ENCODE measurements at regions not wholly inside any gene's neighbourhood (a gene's known extent, or its start where the extent isn't known, plus 50 kb on each side); places are given as distances from the start of the nearest gene placed in this dataset.
A peak's percentile ranks its signal among the peaks of the same experiment; 100 is the strongest.
"Not testable (repeated sequence)": the region's sequence is repeated elsewhere in the genome, so short reads cannot be mapped to it uniquely, and the experiment has no call there.

DNA sequence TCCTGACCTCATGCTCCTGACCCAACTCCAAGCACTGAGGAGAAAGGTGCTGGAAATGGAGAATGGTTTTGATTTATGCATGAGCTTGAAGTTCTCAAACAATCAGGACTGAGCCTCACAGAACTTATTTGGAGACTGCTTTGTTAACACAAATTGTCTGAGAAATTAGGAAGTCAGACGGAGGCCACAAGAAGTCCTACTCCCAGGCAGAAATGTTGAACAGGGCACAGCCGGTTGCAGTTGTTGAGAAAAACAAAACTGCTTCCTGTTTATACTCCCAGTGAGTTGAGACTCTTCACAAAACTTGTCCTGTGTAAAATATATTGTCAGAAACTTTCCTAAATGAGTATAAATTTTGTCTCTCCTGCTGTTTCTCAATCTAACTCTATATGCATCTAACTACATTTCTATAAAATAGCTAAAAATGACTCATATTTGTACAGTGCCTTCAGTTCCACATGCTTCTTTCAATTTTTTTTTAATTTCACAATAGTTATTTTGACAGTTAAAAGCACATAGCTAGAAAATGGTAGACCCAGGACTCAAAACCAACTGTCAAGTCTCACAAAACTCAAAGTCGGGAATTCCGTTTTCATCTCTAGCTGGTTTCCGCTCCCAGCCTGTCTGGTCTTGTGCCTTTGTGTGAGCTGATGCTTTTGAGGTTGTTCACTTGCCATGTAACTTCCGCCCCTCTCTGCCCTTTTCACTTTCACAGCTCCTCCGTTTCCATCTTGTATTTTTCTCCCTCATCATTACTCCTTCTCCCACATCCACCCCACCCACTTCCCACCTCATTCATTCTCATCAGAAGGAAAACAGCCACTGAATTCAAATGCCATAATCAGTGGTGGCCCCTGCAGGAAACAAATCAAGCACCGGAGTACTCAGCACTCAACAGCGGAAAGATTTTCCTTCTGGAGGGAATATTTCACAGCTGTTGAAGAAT lies 215.0 kb downstream of the SUCLG1 start:
- Mint-ChIP-seq H3K27me3 (peaks cover 7% of the 10 kb centered on the region), H3K4me1 (ENCODE audit: low read depth) (no peaks in the 10 kb centered on the region), H3K27ac (no peak overlapping the region), H3K9me3 (no peaks in the 10 kb centered on the region), H3K36me3 (no peaks in the 10 kb centered on the region), H3K4me3 (no peak overlapping the region)
- ChIA-PET POLR2A (no interaction called here), CTCF (no interaction called here)
- intact Hi-C loops (cut with micrococcal nuclease) = no loop called here
- no peak for DNase-seq

GRCh38 chr2:84238907-84239306 lies 220.2 kb downstream of the SUCLG1 start:
- Mint-ChIP-seq H3K4me3 (no peak overlapping the region), H3K9me3 (no peaks in the 10 kb centered on the region), H3K4me1 (ENCODE audit: low read depth) (no peaks in the 10 kb centered on the region), H3K27ac (no peak overlapping the region), H3K27me3 (peaks cover 6% of the 10 kb centered on the region), H3K36me3 (no peaks in the 10 kb centered on the region)
- POLR2A ChIA-PET = no interaction called here
- no peak for DNase-seq
- CTCF ChIA-PET = no interaction called here
- intact Hi-C loops (cut with micrococcal nuclease) = no loop called here

GRCh38 chr2:84236288-84236687 lies 222.8 kb downstream of the SUCLG1 start:
- no peaks in the 10 kb centered on the region for H3K4me1 Mint-ChIP-seq (ENCODE audit: low read depth)

DNA sequence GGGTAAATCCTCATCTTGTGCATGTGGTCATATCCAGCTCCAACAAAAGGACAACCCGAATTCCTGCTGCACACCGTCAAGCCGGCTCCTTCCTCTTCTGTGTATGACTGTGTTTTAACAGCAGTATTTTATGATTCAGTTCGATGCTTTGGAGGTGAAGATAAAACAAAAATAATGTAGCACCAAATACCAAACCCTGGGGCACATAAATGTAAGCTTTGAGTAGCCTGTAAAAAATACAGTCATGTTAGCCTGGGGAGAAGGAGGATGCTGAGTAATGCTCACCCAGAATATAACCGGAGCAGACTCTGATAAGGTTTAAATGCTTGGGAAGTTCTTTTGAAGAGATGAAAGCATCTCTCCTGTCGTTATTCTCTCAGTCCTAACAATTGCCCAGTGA lies 225.0 kb downstream of the SUCLG1 start:
- H3K4me3 Mint-ChIP-seq = no peak overlapping the region
- no peaks in the 10 kb centered on the region for H3K36me3 Mint-ChIP-seq
- no peak for DNase-seq
- intact Hi-C loops (cut with micrococcal nuclease) = no loop called here
- H3K27me3 Mint-ChIP-seq = peaks cover 2% of the 10 kb centered on the region
- H3K4me1 Mint-ChIP-seq (ENCODE audit: low read depth) = no peaks in the 10 kb centered on the region
- ChIA-PET CTCF (no interaction called here), POLR2A (no interaction called here)
- H3K9me3 Mint-ChIP-seq = no peaks in the 10 kb centered on the region
- no peak overlapping the region for H3K27ac Mint-ChIP-seq

More at GRCh38 chr2:84236288-84236687, 222.8 kb downstream of the SUCLG1 start:
- H3K36me3 Mint-ChIP-seq = no peaks in the 10 kb centered on the region
- intact Hi-C loops (cut with micrococcal nuclease) = no loop called here
- H3K9me3 Mint-ChIP-seq = no peaks in the 10 kb centered on the region
- no peak overlapping the region for H3K27ac Mint-ChIP-seq
- no peak overlapping the region for H3K4me3 Mint-ChIP-seq
- ChIA-PET CTCF (no interaction called here), POLR2A (no interaction called here)
- H3K27me3 Mint-ChIP-seq = peaks cover 2% of the 10 kb centered on the region
- no peak for DNase-seq

- POLR2A ChIA-PET = no interaction called here
- H3K27ac Mint-ChIP-seq = no peak overlapping the region
- CTCF ChIA-PET = no interaction called here
- H3K27me3 Mint-ChIP-seq = peaks cover 1% of the 10 kb centered on the region
- no peak overlapping the region for H3K4me3 Mint-ChIP-seq
- no peak for DNase-seq
- intact Hi-C loops (cut with micrococcal nuclease) = no loop called here
- no peaks in the 10 kb centered on the region for H3K36me3 Mint-ChIP-seq
- H3K4me1 Mint-ChIP-seq (ENCODE audit: low read depth) = no peaks in the 10 kb centered on the region
- H3K9me3 Mint-ChIP-seq = no peaks in the 10 kb centered on the region
Observed at GRCh38 chr2:84231478-84231877, 227.6 kb downstream of the SUCLG1 start.

GRCh38 chr2:84224121-84224520 lies 235.0 kb downstream of the SUCLG1 start:
- CTCF ChIA-PET = no interaction called here
- H3K27ac Mint-ChIP-seq = no peak overlapping the region
- peaks cover 11% of the 10 kb centered on the region for H3K27me3 Mint-ChIP-seq
- intact Hi-C loops (cut with micrococcal nuclease) = no loop called here
- H3K4me3 Mint-ChIP-seq = no peak overlapping the region
- H3K9me3 Mint-ChIP-seq = no peaks in the 10 kb centered on the region
- H3K36me3 Mint-ChIP-seq = no peaks in the 10 kb centered on the region
- no peaks in the 10 kb centered on the region for H3K4me1 Mint-ChIP-seq (ENCODE audit: low read depth)
- POLR2A ChIA-PET = no interaction called here
- DNase-seq = no peak

DNA sequence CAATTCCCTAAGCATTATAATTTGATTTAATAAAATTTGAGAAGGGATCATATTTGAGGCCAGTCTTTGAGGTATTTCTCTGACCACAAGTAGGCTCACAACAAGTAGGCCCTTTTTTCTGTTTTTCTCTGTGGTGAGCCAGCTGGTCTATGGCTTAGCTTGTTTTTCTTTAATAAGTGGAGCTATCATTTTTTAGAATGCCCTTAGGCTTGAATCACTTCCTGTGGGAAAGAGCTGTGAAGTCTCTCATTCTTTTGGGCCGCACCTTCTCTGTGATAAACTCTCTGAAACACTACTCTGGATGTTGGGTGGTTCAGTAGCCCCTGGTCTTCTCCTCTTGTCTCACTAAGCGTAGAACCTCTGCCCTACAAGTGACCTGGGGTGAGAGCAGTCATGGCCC lies 235.9 kb downstream of the SUCLG1 start:
- Mint-ChIP-seq H3K27ac (no peak overlapping the region), H3K36me3 (no peaks in the 10 kb centered on the region), H3K4me3 (no peak overlapping the region), H3K4me1 (ENCODE audit: low read depth) (no peaks in the 10 kb centered on the region), H3K9me3 (no peaks in the 10 kb centered on the region), H3K27me3 (peaks cover 10% of the 10 kb centered on the region)
- intact Hi-C loops (cut with micrococcal nuclease) = no loop called here
- CTCF ChIA-PET = no interaction called here
- POLR2A ChIA-PET = no interaction called here
- DNase-seq = no peak

DNA sequence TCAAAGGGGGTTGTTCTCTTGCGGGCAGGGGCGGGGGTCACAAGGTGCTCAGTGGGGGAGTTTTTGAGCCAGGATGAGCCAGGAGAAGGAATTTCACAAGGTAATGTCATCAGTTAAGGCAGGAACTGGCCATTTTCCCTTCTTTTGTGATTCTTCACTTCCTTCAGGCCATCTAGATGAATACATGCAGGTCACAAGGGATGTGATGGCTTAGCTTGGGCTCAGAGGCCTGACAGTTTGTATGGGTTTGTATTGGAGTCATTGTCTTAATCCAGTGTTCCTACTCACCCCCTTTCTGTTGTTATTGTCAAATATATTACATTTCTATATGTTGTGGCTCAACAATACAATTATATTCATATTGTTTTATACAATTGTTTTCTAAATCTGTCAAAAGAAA lies 238.0 kb downstream of the SUCLG1 start:
- H3K36me3 Mint-ChIP-seq; H3K4me1 Mint-ChIP-seq (ENCODE audit: low read depth); intact Hi-C loops (cut with micrococcal nuclease); H3K27ac Mint-ChIP-seq; H3K4me3 Mint-ChIP-seq; H3K9me3 Mint-ChIP-seq; DNase-seq; POLR2A ChIA-PET; CTCF ChIA-PET: not testable (repeated sequence)
- H3K27me3 Mint-ChIP-seq = peaks cover 10% of the 10 kb centered on the region

- no peak overlapping the region for H3K4me3 Mint-ChIP-seq
- intact Hi-C loops (cut with micrococcal nuclease) = no loop called here
- H3K27me3 Mint-ChIP-seq = peaks cover 12% of the 10 kb centered on the region
- CTCF ChIA-PET = no interaction called here
- POLR2A ChIA-PET = no interaction called here
- no peaks in the 10 kb centered on the region for H3K36me3 Mint-ChIP-seq
- H3K4me1 Mint-ChIP-seq (ENCODE audit: low read depth) = no peaks in the 10 kb centered on the region
- no peak for DNase-seq
- no peak overlapping the region for H3K27ac Mint-ChIP-seq
- no peaks in the 10 kb centered on the region for H3K9me3 Mint-ChIP-seq
Observed at GRCh38 chr2:84217456-84217855, 241.6 kb downstream of the SUCLG1 start.

DNA sequence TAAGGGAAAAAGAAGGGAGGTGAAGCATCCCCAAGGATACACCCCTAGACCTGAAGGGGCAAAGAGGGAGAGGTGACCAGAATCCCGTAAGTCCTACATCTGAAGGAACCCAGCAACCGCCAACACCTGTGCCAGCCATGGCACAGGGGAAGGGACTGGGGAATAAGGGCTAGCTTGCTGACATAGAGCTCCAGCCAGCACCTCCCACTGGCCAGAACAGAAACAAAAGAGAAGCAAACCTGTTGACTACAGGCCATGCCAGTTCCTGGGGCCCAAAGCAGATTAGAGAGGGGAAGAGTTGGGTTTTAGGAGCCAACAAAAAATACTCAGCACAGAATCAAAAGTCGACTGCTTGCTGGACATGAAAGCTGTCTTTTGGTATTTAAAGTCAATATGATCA lies 244.6 kb downstream of the SUCLG1 start:
- POLR2A ChIA-PET = no interaction called here
- no peaks in the 10 kb centered on the region for H3K9me3 Mint-ChIP-seq
- DNase-seq = no peak
- peaks cover 14% of the 10 kb centered on the region for H3K27me3 Mint-ChIP-seq
- CTCF ChIA-PET = no interaction called here
- no peak overlapping the region for H3K4me3 Mint-ChIP-seq
- H3K27ac Mint-ChIP-seq = no peak overlapping the region
- H3K4me1 Mint-ChIP-seq (ENCODE audit: low read depth) = no peaks in the 10 kb centered on the region
- H3K36me3 Mint-ChIP-seq = no peaks in the 10 kb centered on the region
- intact Hi-C loops (cut with micrococcal nuclease) = no loop called here

DNA sequence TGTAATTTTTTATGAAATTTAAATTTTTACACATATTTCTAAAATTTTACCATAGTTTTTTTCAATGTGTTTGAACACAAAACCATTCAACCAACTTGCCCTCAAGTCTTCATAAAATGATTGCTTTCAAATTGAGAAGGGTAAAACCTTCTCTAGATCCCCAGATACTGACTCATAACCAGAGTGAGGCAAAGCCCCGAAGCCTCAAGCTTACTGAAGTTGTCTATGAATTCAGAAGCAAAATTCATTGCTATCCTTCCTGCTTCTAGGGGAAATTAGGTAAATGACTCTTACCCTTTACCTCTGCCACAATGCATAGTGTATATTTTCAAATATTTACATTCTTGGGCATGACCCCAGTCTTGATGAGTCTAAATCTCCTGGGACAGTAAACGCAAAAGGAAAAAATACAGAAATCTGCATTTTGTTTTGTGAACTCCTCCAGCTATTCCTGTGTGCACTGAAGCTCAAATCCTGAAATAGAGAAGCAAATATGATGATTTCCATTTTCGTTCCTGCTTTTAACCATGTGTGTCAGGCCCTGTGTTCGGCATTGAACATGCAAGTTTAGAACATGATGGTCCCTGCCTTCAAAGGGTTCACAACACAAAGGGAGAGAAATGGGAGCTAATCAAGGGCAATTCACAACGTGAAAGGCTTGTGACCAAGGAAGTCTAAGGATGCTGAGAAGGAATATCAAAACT lies 246.3 kb downstream of the SUCLG1 start:
- Mint-ChIP-seq H3K27ac (no peak overlapping the region), H3K9me3 (no peaks in the 10 kb centered on the region), H3K27me3 (peaks cover 21% of the 10 kb centered on the region), H3K36me3 (no peaks in the 10 kb centered on the region), H3K4me3 (no peak overlapping the region), H3K4me1 (ENCODE audit: low read depth) (no peaks in the 10 kb centered on the region)
- peak; percentile 29 for DNase-seq
- ChIA-PET POLR2A (no interaction called here), CTCF (no interaction called here)
- intact Hi-C loops (cut with micrococcal nuclease) = no loop called here

GRCh38 chr2:84209941-84210340 lies 249.1 kb downstream of the SUCLG1 start:
- H3K27ac Mint-ChIP-seq = no peak overlapping the region
- H3K27me3 Mint-ChIP-seq = peaks cover 26% of the 10 kb centered on the region
- H3K36me3 Mint-ChIP-seq = no peaks in the 10 kb centered on the region
- no peaks in the 10 kb centered on the region for H3K4me1 Mint-ChIP-seq (ENCODE audit: low read depth)
- no peak for DNase-seq
- H3K4me3 Mint-ChIP-seq = no peak overlapping the region
- ChIA-PET CTCF (no interaction called here), POLR2A (no interaction called here)
- intact Hi-C loops (cut with micrococcal nuclease) = no loop called here
- no peaks in the 10 kb centered on the region for H3K9me3 Mint-ChIP-seq

DNA sequence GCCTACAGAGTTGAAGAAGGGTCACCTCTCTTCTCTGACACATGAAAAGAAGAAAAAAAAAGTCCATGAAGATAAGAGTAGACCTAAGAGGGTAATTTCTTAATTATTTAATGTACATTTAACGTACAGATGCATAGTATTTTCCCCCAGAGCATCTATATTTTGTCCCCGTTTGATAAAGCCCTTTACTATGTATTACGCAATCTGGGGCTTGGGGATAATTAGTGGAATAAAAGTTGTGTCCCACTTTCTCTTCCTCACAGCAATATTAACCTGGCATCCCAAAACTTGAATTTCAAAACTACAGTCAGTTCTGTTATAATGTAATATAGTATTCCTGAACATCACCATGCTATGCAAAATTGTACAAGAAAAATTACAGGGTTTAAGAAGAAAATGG lies 254.1 kb downstream of the SUCLG1 start:
- no peaks in the 10 kb centered on the region for H3K9me3 Mint-ChIP-seq
- no peaks in the 10 kb centered on the region for H3K4me1 Mint-ChIP-seq (ENCODE audit: low read depth)
- POLR2A ChIA-PET = no interaction called here
- no peak overlapping the region for H3K4me3 Mint-ChIP-seq
- CTCF ChIA-PET = no interaction called here
- no peak for DNase-seq
- no peak overlapping the region for H3K27ac Mint-ChIP-seq
- peaks cover 16% of the 10 kb centered on the region for H3K27me3 Mint-ChIP-seq
- no peaks in the 10 kb centered on the region for H3K36me3 Mint-ChIP-seq
- intact Hi-C loops (cut with micrococcal nuclease) = no loop called here

Data from activated CD4-positive, alpha-beta memory T cell treated with anti-CD3 and anti-CD28 coated beads for 36 hours (primary cell).